Middle frontal gyrus (tissue), 1 donor: ENCODE measurements at regions not wholly inside any gene's neighbourhood (a gene's known extent, or its start where the extent isn't known, plus 50 kb on each side); places are given as distances from the start of the nearest gene placed in this dataset.

Source experiments
- DNase-seq: peaks from one replicate; pipeline ENCODE4 v3.0.0-alpha.2; 2015; ENCODE audit warnings: low spot score; ENCODE audit errors: extremely low spot score

DNA sequence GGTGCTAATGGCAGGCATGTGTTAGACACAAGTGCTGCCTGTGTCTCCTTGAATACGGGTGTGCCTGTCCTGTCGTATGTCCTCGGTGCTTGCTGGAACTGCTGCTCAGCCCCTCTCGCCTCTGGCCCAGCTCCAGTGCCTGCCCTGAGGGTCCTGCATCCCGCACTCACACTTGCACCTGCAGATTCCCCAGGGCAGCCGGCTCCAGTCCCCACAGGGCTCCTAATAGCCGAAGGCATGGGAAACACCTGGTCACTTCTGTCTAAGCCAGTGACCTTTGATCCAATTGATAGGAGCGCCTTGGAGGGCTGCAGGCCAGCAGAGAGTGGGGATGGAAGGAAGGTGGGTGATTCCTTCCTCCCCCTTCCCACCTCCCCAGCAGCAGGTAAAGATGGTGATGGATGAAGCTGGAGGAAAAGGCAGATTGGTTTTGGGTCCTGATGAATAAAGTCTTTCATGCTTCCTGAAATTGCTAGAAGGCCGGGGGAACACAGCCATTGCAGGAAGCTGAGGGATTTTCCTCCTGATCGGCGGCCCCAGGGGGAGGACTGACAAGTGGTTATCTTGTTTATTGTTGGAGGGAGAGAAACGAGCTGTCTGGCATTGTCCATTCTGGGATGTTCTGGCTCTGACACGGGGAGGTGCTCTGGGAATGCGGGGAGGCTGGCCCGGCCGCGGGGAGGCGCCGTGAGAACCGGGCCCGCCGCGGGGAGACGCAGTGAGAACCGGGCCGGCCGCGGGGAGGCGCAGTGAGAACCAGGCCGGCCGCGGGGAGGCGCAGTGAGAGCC lies 110.9 kb upstream of the B3GAT1 start:
- no peak for DNase-seq

DNA sequence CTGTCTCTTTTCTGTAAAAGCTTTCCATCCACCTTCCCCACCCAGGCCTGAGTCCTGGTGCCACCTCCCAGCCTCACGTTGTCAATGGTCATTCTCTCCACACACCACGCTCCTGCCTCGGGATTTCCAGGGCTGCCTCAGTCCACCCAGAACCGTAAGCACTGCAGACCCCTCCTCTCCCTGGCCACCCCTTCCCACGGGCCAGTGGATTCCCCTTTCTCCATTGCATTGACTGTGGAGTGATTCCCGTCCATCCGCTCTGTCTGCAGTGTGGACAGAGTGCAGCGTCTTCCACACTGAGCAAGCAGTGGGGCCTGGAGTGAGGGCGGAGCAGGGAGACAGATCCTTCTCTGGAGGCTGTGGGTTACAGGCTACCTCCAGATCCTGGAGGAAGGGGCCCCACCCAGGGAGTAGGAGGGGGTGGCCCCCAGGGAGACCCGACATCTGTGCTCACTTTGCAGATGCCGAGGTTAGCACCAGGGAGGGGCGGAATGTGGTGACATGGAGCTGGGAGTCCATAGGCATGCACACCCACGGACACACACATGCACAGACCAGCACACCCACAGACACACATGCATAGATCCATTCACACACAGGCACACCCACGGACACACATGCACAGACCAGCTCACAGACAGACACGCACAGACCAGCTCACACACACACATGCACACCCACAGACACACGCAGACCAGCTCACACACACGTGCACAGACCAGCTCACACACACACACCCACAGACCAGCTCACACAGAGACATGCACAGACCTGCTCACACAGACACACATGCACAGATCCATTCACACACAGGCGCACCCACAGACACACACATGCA lies 109.6 kb upstream of the B3GAT1 start:
- no peak for DNase-seq

DNA sequence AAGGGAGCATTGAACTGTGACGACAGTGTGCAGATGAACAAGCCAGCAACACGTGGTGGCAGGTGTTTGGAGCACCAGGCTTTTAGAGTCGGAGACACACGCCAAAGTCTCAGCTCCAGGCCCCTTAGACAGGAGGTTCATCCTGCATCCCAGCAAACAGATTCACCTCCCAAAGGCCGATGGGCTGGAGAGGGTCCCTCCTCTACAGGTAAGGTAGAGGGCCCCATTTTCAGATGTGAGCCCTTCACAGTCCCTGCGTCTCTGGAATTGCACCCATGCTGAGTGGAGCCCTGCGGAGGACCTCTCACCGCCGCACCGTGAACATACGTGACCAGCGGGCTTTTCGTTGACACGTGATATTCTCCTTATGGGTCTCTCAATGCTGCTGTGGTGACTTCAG lies 109.0 kb upstream of the B3GAT1 start:
- DNase-seq: no peak

DNA sequence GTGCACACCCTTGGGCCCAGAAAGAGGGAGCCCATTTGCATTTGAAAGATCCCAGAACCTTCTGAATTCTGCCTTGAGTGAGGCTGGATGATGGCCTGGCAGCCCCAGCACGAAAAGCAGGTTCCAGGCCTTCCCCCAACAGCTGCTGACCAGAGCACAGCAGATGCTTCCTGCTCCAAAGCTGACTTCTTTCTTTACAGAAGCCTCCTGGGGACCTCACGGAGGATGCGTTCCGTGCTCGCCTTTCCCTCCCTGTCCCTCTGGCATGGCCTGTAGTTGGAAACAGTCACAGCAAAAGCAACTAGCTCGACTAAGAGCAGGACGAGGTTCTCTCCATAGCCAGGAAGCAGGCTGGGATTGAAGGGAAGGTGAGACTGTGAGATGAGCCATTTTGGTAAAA lies 107.7 kb upstream of the B3GAT1 start:
- no peak for DNase-seq

DNA sequence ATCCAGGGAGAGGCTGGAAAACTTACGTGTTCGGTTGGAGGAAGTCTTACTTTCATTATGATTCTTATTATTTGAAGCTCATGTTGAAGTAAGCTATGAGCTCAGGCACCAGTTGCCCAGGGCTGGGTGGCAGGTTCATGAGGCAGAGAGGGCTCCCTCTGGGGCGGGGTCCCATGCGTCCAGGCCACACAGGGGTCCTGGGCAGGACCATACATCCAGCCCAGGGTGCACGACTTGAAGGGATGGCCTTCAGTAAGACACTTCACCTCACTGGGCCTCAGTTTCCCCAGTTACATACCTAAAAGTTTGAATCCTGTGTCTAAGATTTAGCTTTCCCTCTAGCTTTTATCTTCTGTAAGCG lies 107.3 kb upstream of the B3GAT1 start:
- DNase-seq: no peak

DNA sequence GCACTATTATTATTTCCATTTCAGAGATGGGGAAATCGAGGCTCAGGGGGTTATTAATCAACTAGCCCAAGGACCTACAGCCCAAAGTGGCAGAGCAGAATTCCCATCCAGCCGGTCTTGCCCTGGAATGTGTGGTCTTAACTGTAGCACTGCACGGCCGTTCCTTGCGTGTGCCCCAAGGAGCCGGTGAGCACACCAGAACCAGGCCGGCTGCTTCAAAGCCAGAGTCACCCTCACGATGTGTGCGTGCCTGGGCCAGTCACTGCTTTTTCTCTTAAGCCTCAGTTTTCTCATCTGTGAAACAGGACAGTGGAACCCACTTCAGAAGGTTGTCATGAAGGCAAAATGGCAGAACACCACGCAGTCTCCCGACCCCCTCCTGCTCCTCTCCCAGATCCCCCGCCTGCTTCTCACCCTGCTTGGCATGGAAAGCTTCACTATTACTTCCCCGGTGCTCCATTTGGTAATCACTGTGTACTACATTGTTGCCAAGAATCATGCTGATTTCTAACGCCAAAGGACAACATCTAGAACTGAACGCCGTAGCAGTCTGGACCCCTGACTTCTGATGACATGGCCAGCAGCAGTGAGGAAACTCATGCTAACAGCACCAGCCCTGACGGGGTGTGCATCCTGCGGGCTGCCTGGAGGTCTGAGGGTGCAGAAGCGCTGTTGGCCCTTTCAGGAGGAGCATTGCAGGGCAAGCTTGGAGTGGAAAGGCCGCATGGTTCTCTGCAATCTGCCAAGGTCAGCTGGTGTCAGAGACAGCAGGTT lies 106.8 kb upstream of the B3GAT1 start:
- DNase-seq: no peak

DNA sequence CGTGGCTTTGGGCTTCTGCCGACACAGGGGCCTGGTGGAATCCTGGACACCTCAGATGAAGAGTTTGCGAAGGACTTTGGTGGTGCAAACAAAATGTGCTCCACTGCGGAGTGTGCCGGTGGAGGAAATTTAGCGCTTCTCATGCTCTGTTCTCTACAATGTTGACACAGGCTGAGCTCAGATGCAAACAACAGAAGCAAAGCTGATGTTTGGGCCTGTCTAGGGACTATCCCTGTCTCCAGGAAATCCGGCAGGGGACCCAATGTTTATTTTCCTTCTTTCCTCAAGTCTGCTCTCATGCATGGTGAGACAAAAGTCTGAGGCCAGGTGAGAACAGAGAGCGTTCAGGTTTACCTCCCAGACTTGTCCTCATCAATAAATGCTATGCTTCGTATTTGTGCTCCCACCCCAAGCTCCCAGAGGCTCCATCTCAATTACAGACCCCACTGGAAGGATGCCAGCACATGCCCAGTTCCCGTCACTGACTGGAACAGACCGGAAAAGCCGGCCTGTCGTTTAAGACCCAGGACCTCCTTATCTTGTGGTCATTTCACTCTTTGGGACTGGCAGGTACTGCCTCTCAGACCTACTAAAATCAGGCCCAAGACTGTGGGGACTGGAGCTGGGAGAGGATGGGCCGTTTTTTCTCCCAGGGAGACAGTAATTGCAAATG lies 105.7 kb upstream of the B3GAT1 start:
- DNase-seq: no peak

DNA sequence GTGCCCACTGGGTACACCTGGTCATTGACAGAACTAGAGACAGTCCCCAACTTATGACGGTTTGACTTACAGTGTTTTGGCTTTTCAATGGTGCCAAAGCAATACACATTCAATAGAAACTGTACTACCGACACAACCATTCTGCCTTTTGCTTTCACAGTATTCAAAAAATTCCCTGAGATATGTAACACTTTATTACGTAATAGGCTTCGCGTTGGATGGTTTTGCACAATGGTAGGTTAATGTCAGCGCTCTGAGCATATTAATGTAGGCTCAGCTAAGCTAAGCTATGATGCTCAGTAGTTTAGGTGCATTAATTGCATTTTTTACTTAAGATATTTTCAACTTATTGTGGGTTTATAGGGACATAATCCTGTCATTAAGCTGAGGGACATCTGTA lies 105.1 kb upstream of the B3GAT1 start:
- no peak for DNase-seq

DNA sequence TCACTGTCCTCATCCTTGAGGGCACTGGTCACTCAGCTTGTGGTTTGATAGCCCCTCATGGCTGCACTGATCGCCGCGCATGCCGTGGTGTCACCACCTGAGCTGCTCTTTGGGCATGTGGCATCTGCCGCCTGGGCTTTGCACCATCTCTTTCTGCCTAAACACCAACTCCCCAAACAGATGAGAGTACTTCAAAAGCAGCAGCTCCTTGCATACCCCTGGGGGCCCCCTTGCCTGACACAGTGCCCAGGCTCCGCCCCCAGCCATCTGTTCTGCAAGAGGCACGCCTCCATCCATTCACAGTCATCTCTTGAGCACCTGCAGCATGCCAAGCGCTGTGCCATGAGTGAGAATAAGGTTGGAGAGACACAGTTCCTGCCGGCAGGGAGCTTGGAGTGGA lies 104.5 kb upstream of the B3GAT1 start:
- DNase-seq: no peak

DNA sequence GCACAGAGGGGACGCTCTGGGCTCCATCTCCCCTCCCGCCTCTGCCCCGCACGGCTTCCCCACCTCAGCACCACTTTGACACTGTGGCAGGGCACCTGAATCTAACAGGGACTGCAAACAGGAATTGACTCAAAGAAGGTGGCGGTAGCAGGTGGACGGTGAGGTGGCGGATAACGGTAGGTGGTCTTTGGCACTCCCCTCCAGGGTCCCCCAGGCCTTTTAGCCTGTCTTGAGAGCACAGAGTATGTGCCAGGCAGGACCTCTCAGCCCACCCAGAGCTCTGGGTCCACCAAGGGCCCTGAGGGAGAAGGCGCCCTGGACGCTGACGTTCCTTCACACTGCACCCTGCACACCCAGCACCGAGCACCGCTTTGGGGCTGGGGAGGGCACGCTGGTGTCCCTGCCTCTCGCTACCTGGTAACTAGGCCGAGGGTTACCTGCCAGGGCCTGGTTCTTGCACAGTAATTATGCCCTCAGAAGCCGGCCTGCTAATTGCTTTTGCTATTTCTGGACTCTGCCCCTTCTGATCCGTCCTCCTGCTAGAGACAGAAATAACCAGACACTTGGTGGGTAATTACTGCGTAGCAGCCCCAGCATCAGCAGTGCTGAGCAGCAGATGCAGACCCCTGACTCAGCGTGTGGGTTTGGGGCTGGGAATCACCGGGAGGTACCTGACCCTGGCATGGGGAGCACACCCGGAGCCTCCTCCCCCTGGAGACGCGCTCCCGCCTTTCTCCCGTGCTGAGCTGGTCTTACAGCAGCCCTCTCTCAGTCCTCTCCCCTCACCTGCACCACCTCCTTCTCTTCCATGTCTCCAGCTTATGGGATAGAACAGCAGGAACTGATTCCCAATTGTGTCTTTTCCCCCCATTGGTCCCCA lies 103.3 kb upstream of the B3GAT1 start:
- DNase-seq: no peak

DNA sequence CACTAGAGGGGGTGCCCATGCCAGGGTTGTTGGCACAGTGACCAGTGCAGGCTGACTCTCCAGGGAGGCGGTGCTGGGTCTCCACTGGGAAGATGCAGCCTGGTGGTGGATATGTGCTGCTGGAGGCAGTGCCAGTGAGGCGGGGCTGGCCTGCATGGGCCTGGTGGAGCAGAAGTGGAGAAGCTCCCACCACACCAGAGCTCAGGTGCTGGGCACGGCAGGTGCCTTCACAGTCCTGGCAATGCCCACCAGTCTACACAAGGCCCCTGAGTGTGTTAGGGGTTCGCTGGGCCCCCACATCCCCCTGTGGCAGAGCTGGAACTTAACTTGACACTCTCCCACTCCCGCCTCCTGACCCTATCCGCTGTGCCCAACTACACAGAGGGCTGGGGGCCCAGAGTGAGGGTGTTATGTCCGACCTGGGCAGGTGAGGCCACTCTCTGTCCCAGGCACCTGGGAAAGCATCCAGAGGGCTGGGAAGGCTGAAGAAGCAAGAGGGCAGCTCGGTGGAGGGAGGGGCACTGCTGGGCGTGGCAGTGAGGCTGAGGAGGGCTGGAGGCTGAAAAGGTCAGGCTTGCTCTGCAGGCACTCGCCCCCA lies 102.4 kb upstream of the B3GAT1 start:
- no peak for DNase-seq

DNA sequence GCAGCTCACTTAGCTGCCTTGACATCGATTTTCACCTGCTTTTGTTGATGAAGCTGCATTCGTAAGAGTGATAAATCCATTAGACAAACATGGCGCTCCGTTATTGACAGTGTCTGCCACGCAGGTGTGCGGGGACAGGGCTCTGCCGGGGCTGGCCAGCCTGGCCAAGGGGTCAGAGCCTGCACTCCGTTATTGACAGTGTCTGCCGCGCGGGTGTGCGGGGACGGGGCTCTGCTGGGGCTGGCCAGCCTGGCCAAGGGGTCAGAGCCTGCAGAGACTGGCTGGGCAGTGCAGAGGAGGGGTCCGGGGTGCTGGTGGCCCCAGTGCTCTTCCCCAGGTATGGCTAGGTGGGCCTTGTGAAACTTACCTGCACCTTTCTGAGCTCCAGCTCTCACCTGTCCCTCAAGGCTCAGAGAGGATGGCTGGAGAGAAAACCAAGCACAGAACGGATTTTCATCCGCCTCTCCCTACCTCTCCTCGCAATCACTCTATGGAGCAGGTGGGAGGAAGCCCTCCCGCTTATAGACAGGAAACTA lies 101.6 kb upstream of the B3GAT1 start:
- no peak for DNase-seq

DNA sequence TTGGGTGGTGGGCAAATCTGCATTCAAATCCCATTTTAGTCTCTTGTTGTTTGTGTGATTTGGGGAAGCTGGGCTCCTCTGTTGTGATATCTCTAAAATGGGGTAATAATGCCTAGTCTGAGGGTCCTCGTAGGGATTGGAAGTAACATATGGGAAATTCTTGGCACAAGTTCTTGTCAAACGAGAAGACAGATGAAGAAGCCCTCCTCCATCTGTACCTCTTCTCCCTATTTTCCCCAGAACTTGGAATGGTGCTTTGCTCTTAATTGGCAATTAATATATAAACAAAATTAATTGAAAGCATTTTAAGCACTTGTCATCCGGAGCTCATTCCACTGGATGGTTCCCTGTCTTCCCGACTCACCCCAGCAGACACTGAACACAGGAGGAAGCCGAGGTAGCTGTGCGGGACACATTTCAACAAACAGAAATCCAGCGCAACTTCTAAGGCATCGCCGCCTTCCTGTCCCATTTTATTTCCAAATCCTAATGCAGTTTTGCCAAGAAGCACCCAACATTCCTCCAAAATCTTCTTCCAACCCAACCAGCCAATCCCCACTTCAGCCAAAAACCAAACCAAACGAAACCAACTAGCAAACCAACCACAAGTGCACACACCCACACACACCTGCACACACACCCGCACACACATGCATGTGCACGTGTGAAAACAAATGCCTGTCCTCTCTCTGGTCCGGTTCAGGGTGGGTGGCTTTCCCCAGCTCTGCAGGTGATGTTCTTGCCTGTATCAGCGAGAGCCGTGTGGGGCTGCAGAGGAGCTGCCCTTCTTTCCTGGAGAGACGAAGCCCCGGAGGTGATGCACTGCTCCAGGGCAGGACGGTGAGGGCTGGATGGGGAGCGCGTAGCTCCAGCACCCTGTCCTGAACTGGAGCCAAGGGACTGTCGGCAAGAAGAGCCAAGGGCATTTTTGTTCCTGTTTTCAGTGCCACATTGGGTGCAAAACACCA lies 100.8 kb upstream of the B3GAT1 start:
- no peak for DNase-seq

DNA sequence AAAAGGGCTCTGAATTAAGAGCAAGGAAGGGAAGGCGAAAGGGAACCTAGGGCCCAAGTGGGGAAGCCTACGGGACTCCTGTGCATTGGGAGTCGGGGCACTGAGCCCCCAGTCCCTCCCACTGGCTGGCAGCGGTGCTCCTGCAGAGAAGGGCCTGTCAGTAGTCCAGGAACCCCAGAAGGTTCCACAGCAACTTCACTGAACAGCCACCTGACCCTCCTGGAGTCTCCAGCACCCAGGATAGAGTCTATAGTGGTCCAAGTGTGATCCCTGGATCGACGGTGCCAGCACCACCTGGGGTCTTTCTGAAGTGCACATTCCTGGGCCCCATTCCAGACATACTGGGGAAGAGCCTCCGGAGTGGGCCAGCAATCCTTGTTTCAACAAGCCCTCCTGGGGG lies 100.0 kb upstream of the B3GAT1 start:
- no peak for DNase-seq

DNA sequence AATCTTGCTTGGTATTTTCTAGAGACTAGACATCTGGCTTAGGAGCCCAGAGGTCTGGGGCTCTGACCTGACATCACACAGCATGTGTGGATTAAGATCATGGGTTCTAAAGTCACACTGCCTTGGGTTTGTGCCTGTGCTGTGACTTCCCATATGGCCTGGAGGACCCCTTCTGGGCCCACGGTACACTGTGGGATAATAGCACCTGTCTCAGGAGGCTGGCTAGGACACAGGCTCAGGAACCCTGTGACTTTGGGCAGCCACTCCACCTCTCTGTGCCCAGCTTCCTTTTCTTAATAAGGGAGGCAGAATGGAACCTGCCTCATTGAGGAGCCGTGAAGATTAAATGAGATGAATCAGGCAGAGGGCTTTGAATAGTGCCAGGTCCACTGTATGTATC lies 99.2 kb upstream of the B3GAT1 start:
- no peak for DNase-seq

DNA sequence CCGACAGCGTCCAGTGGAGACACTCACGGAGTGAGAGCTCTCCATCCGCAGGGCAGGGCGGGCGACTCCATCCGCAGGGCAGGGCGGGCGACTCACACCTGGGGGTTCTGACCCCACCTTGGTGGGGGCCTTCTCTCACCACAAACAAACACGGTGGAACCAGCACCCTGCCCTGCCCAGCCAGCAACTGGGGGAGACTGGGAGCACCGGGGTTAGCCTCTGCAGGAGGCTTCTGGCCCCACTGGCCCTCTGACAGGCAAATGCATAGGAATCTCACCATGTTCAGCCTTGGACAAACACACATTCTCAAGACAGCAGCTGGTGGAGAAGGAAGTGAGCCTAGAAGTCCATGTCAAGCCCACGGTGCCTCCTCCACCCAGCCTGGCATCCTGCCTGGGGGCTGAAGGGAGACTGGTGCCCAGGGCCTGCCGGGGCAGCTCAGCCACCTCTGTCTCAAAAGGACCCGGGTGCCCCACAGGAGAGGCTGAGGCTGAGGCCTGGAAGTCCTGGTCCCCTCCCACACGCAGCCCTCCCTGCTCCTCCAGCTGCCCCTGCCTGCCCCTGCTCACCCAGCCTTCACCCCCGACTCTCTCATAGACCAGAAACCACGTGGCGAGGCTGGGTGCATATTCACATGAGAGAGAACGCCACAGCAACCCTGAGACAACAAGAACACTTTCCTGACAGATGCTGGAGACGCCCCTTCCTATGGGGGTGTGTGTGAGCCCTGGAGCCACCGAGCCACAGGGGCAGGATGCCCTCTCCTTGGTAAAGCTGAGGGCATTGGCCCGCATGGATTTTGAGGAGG lies 98.4 kb upstream of the B3GAT1 start:
- no peak for DNase-seq

DNA sequence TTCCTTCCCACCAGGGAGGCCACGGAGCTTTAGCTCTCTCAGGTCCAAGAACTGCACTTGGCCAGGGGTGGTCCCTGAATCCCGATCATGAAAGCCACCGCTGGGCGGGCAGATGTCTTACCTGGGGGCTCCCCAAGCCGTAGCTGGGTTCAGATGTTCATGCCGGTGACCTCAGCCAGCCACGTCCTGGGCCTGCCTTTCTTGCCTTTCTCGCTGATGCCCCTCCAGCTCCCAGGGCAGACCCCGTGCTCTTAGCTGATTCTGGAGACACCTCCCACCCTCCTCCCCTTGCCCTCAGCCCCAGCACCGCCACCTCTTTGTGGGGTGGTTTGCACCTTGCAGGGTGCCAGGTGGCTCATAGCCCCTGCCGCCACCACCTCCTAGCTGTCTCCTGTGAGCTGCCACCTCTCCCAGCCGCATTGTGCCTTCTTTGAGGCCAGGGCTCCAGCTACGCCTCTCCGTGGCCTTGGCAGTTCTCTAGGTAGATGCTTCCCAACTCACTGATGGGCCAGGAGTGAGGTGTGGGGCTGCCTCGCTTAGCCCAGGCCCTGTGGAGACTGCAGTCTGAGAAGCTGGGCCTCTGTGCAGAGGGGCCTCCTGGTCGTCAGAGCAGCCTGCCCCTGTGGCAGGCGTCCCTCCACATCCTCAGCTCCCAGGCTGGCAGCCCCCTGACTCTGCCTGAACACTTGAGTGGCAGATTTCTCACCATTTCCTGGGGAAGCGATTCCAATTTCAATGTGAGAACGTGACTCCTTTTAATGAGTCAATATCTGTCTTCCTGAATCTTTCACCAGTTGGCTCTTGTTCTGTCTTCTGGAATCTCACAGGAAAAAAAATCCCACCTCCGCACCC lies 97.6 kb upstream of the B3GAT1 start:
- no peak for DNase-seq
